ENCODE measurements at regions not wholly inside any gene's neighbourhood (a gene's known extent, or its start where the extent isn't known, plus 50 kb on each side); places are given as distances from the start of the nearest gene placed in this dataset.

DNA sequence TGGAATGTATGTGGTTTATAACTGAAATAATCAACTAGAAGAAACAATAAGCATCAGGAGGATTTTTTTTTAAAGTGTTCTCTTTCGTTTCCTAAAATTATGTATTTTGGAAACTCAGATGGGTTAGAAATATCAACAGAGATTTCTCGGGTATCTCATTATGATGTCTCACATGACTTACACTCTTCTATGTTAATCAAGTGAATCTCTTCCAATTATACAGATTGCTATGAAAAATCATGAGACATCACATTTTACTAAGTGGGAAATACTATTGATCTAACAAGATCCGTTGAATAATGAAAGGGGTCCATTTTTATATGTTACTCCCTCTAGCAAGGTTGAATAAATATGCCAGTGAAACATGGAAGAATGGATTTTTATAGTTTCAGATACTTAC, 54.7 kb upstream of the NRIP1 start:
- Histone ChIP-seq H2BK20ac (ENCODE audit: low read depth, low read length) (no peak overlapping the region), H3K36me3 (ENCODE audit: control insufficient read depth, insufficient read depth, low read length) (no peaks in the 10 kb centered on the region), H3K56ac (ENCODE audit: extremely low read depth, insufficient read depth, low read length) (no peak overlapping the region), H3K4me2 (ENCODE audit: low read depth, low read length) (no peak overlapping the region), H4K5ac (ENCODE audit: low read depth, low read length) (no peak overlapping the region), H3K23ac (ENCODE audit: low read depth, low read length) (no peak overlapping the region), H3K27me3 (ENCODE audit: control insufficient read depth, insufficient read depth, low read length) (no peaks in the 10 kb centered on the region; the same call in 1 of the 2 replicates), H2AK5ac (ENCODE audit: low read depth, low read length) (no peak overlapping the region), H3K27ac (ENCODE audit: insufficient read depth, low read length) (no peak overlapping the region), H3K9me1 (ENCODE audit: insufficient read depth, low read length) (no peaks in the 10 kb centered on the region), H2AK9ac (replicated peaks; ENCODE audit: low read depth, low read length, poor library complexity) (no peak overlapping the region), H3K4me3 (ENCODE audit: insufficient read depth, low read depth, low read length) (no peak overlapping the region), H3K79me1 (ENCODE audit: low read depth in 1 of 2, low read length in 2 of 2) (no peaks in the 10 kb centered on the region), H4K8ac (ENCODE audit: low read depth in 2 of 2, low read length in 2 of 2) (no peak overlapping the region), H2BK15ac (ENCODE audit: low read depth, low read length) (no peak overlapping the region), H2BK5ac (ENCODE audit: low read depth, low read length, poor library complexity, severe bottlenecking) (no peak overlapping the region), H2BK120ac (ENCODE audit: low read depth, low read length) (no peak overlapping the region), H3K4me1 (ENCODE audit: control insufficient read depth, insufficient read depth, low read length) (no peaks in the 10 kb centered on the region), H3K9me3 (ENCODE audit: control insufficient read depth, insufficient read depth, low read length) (no peaks in the 10 kb centered on the region), H4K91ac (ENCODE audit: insufficient read depth, low read depth, low read length) (no peak overlapping the region), H3K4ac (ENCODE audit: low read depth, low read length) (no peak overlapping the region), H2AFZ (replicated peaks; ENCODE audit: low read length, poor library complexity) (no peak overlapping the region), H3K9ac (ENCODE audit: low read depth, low read length) (no peak overlapping the region), H3K18ac (ENCODE audit: low read depth, low read length) (no peak overlapping the region), H4K20me1 (ENCODE audit: insufficient read depth, low read length) (no peaks in the 10 kb centered on the region), H3K14ac (replicated peaks; ENCODE audit: low read depth, low read length) (no peak overlapping the region)
- DNase-seq (no peak), ATAC-seq (ENCODE audit: low read depth) (no peak)
- no CpG with 5 or more reads among the region's 3 CpGs for WGBS, 2 experiments (ENCODE audit: extremely low coverage in 2 of 2, insufficient read length in 1 of 2)
- TF ChIP-seq, protein P1, sequence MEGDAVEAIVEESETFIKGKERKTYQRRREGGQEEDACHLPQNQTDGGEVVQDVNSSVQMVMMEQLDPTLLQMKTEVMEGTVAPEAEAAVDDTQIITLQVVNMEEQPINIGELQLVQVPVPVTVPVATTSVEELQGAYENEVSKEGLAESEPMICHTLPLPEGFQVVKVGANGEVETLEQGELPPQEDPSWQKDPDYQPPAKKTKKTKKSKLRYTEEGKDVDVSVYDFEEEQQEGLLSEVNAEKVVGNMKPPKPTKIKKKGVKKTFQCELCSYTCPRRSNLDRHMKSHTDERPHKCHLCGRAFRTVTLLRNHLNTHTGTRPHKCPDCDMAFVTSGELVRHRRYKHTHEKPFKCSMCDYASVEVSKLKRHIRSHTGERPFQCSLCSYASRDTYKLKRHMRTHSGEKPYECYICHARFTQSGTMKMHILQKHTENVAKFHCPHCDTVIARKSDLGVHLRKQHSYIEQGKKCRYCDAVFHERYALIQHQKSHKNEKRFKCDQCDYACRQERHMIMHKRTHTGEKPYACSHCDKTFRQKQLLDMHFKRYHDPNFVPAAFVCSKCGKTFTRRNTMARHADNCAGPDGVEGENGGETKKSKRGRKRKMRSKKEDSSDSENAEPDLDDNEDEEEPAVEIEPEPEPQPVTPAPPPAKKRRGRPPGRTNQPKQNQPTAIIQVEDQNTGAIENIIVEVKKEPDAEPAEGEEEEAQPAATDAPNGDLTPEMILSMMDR (conservative IDR thresholded peaks at IDR 0.05; ENCODE audit: low read depth, low read length), result no peak
- TF ChIP-seq RCOR1 (IDR thresholded peaks at IDR 0.05; ENCODE audit: insufficient replicate concordance, low read length), result no peak
- TF ChIP-seq RAD21 (IDR thresholded peaks at IDR 0.05; ENCODE audit: low read length), result no peak
- TF ChIP-seq MXI1 (IDR thresholded peaks at IDR 0.05; ENCODE audit: borderline replicate concordance, low read depth, low read length), result no peak
- no peak for TF ChIP-seq POLR2A (IDR thresholded peaks at IDR 0.05; ENCODE audit: low read depth, low read length)
- no peak for TF ChIP-seq SMC3 (IDR thresholded peaks at IDR 0.05; ENCODE audit: low read depth, low read length)
- no peak for TF ChIP-seq NFE2L2 (IDR thresholded peaks at IDR 0.05; ENCODE audit: low read depth, low read length)
- TF ChIP-seq RFX5 (IDR thresholded peaks at IDR 0.05; ENCODE audit: low read depth, low read length), result no peak
- TF ChIP-seq MAFK (IDR thresholded peaks at IDR 0.05; ENCODE audit: low read depth, low read length), result no peak
- no peak for TF ChIP-seq FOS (IDR thresholded peaks at IDR 0.05; ENCODE audit: low read depth, low read length)
- TF ChIP-seq CEBPB (IDR thresholded peaks at IDR 0.05; ENCODE audit: low read depth, low read length), result no peak
- TF ChIP-seq, protein P2, sequence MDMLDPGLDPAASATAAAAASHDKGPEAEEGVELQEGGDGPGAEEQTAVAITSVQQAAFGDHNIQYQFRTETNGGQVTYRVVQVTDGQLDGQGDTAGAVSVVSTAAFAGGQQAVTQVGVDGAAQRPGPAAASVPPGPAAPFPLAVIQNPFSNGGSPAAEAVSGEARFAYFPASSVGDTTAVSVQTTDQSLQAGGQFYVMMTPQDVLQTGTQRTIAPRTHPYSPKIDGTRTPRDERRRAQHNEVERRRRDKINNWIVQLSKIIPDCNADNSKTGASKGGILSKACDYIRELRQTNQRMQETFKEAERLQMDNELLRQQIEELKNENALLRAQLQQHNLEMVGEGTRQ (IDR thresholded peaks at IDR 0.05; ENCODE audit: low read depth, low read length), result no peak
- TF ChIP-seq BHLHE40 (IDR thresholded peaks at IDR 0.05; ENCODE audit: low read depth, low read length), result no peak
- no peak for TF ChIP-seq CHD1 (IDR thresholded peaks at IDR 0.05; ENCODE audit: low read depth, low read length)
- TF ChIP-seq, protein P3, sequence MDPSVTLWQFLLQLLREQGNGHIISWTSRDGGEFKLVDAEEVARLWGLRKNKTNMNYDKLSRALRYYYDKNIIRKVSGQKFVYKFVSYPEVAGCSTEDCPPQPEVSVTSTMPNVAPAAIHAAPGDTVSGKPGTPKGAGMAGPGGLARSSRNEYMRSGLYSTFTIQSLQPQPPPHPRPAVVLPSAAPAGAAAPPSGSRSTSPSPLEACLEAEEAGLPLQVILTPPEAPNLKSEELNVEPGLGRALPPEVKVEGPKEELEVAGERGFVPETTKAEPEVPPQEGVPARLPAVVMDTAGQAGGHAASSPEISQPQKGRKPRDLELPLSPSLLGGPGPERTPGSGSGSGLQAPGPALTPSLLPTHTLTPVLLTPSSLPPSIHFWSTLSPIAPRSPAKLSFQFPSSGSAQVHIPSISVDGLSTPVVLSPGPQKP (IDR thresholded peaks at IDR 0.05; ENCODE audit: borderline replicate concordance, low read depth, low read length), result no peak
- no peak for TF ChIP-seq MAZ (IDR thresholded peaks at IDR 0.05; ENCODE audit: borderline replicate concordance, low read depth, low read length)
- POLR2A ChIA-PET (ENCODE audit: unreplicated experiment), result no interaction called here
- intact Hi-C loops (cut with micrococcal nuclease), result no loop called here
- CTCF ChIA-PET, result no interaction called here
- dilution Hi-C loops (cut with HindIII; ENCODE audit: low sequenced_read_pairs, unreplicated experiment), result no loop called here
- in situ Hi-C loops (cut with MboI; ENCODE audit: low sequenced_read_pairs), result no loop called here
- BruUV-seq (replicated peaks), result no TSS peak

All from IMR-90 (cell line).